Endothelial cell of umbilical vein (primary cell): ENCODE measurements at regions not wholly inside any gene's neighbourhood (a gene's known extent, or its start where the extent isn't known, plus 50 kb on each side); places are given as distances from the start of the nearest gene placed in this dataset.
"Not testable (repeated sequence)": the region's sequence is repeated elsewhere in the genome, so short reads cannot be mapped to it uniquely, and the experiment has no call there.

Experiments used
- BruUV-seq: library from RNA; stranded (reverse); fragments of 400-500 nt; replicated peaks from 2 replicates; lab custom pipeline; 2021; lab: Mats Ljungman, UMichigan
- CTCF ChIA-PET: fragments of 300-600, 350-600 bp; sonication (Branson Sonifier 250); formaldehyde crosslinking; loops from one replicate; lab custom pipeline; 2021; ENCODE audit warnings: antibody characterized with exemption, inconsistent platforms; lab: Charles Lee
- POLR2A ChIA-PET: fragments of 300-600, 350-600 bp; sonication (Branson Sonifier 250); formaldehyde crosslinking; loops from one replicate; lab custom pipeline; 2021; ENCODE audit warnings: antibody characterized with exemption, inconsistent platforms; lab: Charles Lee
- DNase-seq: peaks from one replicate; pipeline ENCODE4 v3.0.0-alpha.2; 2011; ENCODE audit warnings: low read depth, low spot score
- FAIRE-seq: peaks from 2 replicates; lab custom pipeline; 2011; peaks lifted over from hg19 to GRCh38; lab: Jason Lieb, UNC
- H2AFZ ChIP-seq: 2 replicates; pipeline ENCODE4 v1.6.0; 2012; ENCODE audit warnings: low read depth, low read length, control low read depth, inconsistent platforms
- H3K27ac ChIP-seq: 2 replicates; pipeline ENCODE4 v1.5.1; 2011; ENCODE audit warnings: low read depth, mild to moderate bottlenecking, control low read depth, low read length, moderate library complexity; ENCODE audit not compliant: insufficient read depth
- H3K27me3 ChIP-seq, 2 experiments: 2 replicates each; pipeline versions ENCODE4 v1.6.0 to v1.6.1; 2011; ENCODE audit warnings: low read length in 2 of 2, mixed read lengths in 1 of 2; ENCODE audit not compliant: control insufficient read depth in 2 of 2, insufficient read depth in 2 of 2
- H3K36me3 ChIP-seq, 2 experiments: 2 replicates in 1 of 2; 3 replicates in 1 of 2; pipeline ENCODE4 v1.5.1; 2011; ENCODE audit warnings: low read length in 2 of 2, mild to moderate bottlenecking in 1 of 2, moderate library complexity in 1 of 2; ENCODE audit not compliant: control insufficient read depth in 2 of 2, insufficient read depth in 2 of 2; ENCODE audit errors: extremely low read depth in 1 of 2
- H3K4me1 ChIP-seq: 3 replicates; pipeline ENCODE4 v1.5.1; 2011; ENCODE audit warnings: mild to moderate bottlenecking, low read length; ENCODE audit not compliant: control insufficient read depth, insufficient read depth; ENCODE audit errors: extremely low read depth
- H3K4me2 ChIP-seq: 2 replicates; pipeline ENCODE4 v1.6.1; 2011; ENCODE audit warnings: low read length, control low read depth, mixed read lengths; ENCODE audit not compliant: insufficient read depth
- H3K4me3 ChIP-seq, 3 experiments: fragments of 200-600 bp in 1 of 3; sonication (generic), shearing (Covaris generic) in 1 of 3; replicated peaks in 1 of 3; 2 replicates each; pipeline ENCODE4 v1.5.1; 2011 to 2016; ENCODE audit warnings: control low read depth in 3 of 3, low read length in 3 of 3, mild to moderate bottlenecking in 2 of 3, inconsistent platforms in 1 of 3, low read depth in 1 of 3, moderate library complexity in 1 of 3; ENCODE audit not compliant: insufficient read depth in 1 of 3
- H3K79me2 ChIP-seq: 2 replicates; pipeline ENCODE4 v1.6.0; 2012; ENCODE audit warnings: low read length, inconsistent platforms; ENCODE audit not compliant: control insufficient read depth, insufficient read depth
- H3K9ac ChIP-seq: replicated peaks from 2 replicates; pipeline ENCODE3; 2011; ENCODE audit warnings: low read length, control low read depth; ENCODE audit not compliant: insufficient read depth; ENCODE audit errors: extremely low read depth
- H3K9me1 ChIP-seq: replicated peaks from 3 replicates; pipeline ENCODE4 v1.6.0; 2011; ENCODE audit warnings: mild to moderate bottlenecking, low read length; ENCODE audit not compliant: control insufficient read depth, insufficient read depth; ENCODE audit errors: extremely low read depth
- H3K9me3 ChIP-seq: replicated peaks from 2 replicates; pipeline ENCODE4 v1.5.1; 2012; ENCODE audit warnings: low read length, inconsistent platforms; ENCODE audit not compliant: control insufficient read depth, insufficient read depth
- H4K20me1 ChIP-seq: replicated peaks from 2 replicates; pipeline ENCODE3; 2011; ENCODE audit warnings: mild to moderate bottlenecking, low read length; ENCODE audit not compliant: control insufficient read depth, insufficient read depth; ENCODE audit errors: extremely low read depth
- dilution Hi-C: fragments of 300-500 bp; cut with MboI; formaldehyde crosslinking; loops from one replicate; pipeline ENCODE4 v1.15.0; 2019; ENCODE audit warnings: low sequenced_read_pairs; ENCODE audit not compliant: extremely low pct_ligation_motif_present
- intact Hi-C: fragments of 100-400 bp; cut with micrococcal nuclease; formaldehyde crosslinking; loops from one replicate; pipeline ENCODE4 v1.10.0; 2022
- TF ChIP-seq, protein P1 (sequence below), 2 donors: IDR thresholded peaks; 1 replicate in 1 of 2; 2 replicates in 1 of 2; pipeline ENCODE4 v1.5.1; 2011; ENCODE audit warnings: low read length in 2 of 2, mild to moderate bottlenecking in 2 of 2, moderate library complexity in 2 of 2, control low read depth in 1 of 2, inconsistent platforms in 1 of 2, low read depth in 1 of 2; ENCODE audit not compliant: insufficient read depth in 1 of 2; ENCODE audit errors: extremely low read depth in 1 of 2

DNA sequence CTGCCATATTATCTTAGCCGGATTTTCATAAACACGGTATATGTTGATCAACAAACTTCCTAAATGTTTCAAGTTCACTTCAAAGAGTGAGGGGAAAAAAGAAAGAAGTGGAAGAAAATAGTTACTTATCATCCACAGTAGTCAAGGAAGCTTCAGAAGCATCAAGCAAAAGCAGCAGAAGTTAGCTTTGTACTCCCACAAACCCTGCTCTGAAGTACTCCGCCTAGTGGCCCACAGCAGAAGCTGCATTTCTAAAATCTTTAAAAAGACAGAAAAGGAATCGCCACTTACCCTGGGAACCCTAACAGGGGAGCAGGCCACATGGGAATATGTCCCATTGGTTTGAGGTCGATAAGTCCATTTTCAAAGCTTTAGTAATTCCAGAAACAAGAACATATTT lies 158.1 kb downstream of the FOXD4L6 start:
- H3K27ac ChIP-seq, FAIRE-seq, H3K79me2 ChIP-seq, dilution Hi-C loops, H3K9me3 ChIP-seq, H3K4me2 ChIP-seq, BruUV-seq, H3K36me3 ChIP-seq, H3K4me1 ChIP-seq, H2AFZ ChIP-seq, CTCF ChIA-PET, H3K9me1 ChIP-seq, H3K4me3 ChIP-seq, DNase-seq, intact Hi-C loops, H3K9ac ChIP-seq, H4K20me1 ChIP-seq, POLR2A ChIA-PET, H3K27me3 ChIP-seq: not testable (repeated sequence)
- TF ChIP-seq, protein P1, sequence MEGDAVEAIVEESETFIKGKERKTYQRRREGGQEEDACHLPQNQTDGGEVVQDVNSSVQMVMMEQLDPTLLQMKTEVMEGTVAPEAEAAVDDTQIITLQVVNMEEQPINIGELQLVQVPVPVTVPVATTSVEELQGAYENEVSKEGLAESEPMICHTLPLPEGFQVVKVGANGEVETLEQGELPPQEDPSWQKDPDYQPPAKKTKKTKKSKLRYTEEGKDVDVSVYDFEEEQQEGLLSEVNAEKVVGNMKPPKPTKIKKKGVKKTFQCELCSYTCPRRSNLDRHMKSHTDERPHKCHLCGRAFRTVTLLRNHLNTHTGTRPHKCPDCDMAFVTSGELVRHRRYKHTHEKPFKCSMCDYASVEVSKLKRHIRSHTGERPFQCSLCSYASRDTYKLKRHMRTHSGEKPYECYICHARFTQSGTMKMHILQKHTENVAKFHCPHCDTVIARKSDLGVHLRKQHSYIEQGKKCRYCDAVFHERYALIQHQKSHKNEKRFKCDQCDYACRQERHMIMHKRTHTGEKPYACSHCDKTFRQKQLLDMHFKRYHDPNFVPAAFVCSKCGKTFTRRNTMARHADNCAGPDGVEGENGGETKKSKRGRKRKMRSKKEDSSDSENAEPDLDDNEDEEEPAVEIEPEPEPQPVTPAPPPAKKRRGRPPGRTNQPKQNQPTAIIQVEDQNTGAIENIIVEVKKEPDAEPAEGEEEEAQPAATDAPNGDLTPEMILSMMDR (IDR thresholded peaks at IDR 0.05; ENCODE audit: extremely low read depth in 1 of 2, insufficient read depth in 1 of 2, low read depth in 1 of 2, low read length in 2 of 2) = peak in 1 of 2 donors; percentile 3

- H3K36me3 ChIP-seq, FAIRE-seq, BruUV-seq, H3K4me1 ChIP-seq, H3K9me3 ChIP-seq, DNase-seq, H3K27me3 ChIP-seq, H3K9ac ChIP-seq, POLR2A ChIA-PET, H4K20me1 ChIP-seq, H3K9me1 ChIP-seq, H2AFZ ChIP-seq, H3K4me2 ChIP-seq, intact Hi-C loops, H3K79me2 ChIP-seq, dilution Hi-C loops, H3K27ac ChIP-seq, H3K4me3 ChIP-seq, CTCF ChIA-PET: not testable (repeated sequence)
Measured at GRCh38 chr9:40962461-40962860, 166.0 kb downstream of the FOXD4L6 start.

GRCh38 chr9:40951876-40952494 lies 176.5 kb downstream of the FOXD4L6 start:
- H3K4me2 ChIP-seq, CTCF ChIA-PET, H4K20me1 ChIP-seq, H3K9ac ChIP-seq, H3K9me3 ChIP-seq, H3K4me3 ChIP-seq, H2AFZ ChIP-seq, H3K4me1 ChIP-seq, H3K27me3 ChIP-seq, H3K36me3 ChIP-seq, FAIRE-seq, H3K9me1 ChIP-seq, POLR2A ChIA-PET, dilution Hi-C loops, DNase-seq, intact Hi-C loops, H3K27ac ChIP-seq, BruUV-seq, H3K79me2 ChIP-seq: not testable (repeated sequence)

- H3K27me3 ChIP-seq, intact Hi-C loops, H3K79me2 ChIP-seq, H3K4me3 ChIP-seq, H4K20me1 ChIP-seq, CTCF ChIA-PET, H3K4me2 ChIP-seq, H2AFZ ChIP-seq, BruUV-seq, POLR2A ChIA-PET, FAIRE-seq, H3K4me1 ChIP-seq, H3K36me3 ChIP-seq, H3K9me3 ChIP-seq, H3K9ac ChIP-seq, H3K9me1 ChIP-seq, H3K27ac ChIP-seq, dilution Hi-C loops, DNase-seq: not testable (repeated sequence)
Measured at GRCh38 chr9:40946228-40946627, 182.3 kb downstream of the FOXD4L6 start.
